ENCODE measurements at regions not wholly inside any gene's neighbourhood (a gene's known extent, or its start where the extent isn't known, plus 50 kb on each side); places are given as distances from the start of the nearest gene placed in this dataset.

DNA sequence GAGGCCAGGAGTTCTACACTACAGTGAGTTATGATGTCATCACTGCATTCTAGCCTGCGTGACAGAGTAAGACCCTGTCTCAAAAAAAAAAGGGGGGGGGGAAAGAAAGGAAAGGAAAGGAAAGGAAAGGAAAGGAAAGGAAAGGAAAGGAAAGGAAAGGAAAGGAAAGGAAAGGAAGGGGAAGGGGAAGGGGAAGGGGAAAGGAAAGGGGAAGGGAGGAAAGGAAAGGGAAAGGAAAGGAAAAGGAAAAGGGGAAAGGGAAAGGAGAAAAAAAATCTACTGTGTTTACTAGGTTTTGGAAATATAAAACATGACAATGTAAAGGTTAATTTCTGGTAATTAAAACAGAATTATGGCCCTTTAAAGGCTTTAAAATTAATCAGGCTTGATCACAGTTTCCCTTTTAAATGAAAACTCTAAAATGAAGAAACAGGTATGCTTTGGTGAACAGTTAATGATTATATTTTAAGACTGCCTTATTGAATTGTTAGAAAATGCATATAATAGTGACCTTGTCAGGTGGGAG lies 131.9 kb upstream of the POU5F2 start:
- 95 to 100% methylated on average over 1 of the region's 1 CpG for WGBS, 2 donors
- no peaks in the 10 kb centered on the region for H3K27me3 ChIP-seq
- H3K9me3 ChIP-seq: no peaks in the 10 kb centered on the region
- intact Hi-C loops (cut with DNase I): no loop called here
- TF ChIP-seq, protein P1, sequence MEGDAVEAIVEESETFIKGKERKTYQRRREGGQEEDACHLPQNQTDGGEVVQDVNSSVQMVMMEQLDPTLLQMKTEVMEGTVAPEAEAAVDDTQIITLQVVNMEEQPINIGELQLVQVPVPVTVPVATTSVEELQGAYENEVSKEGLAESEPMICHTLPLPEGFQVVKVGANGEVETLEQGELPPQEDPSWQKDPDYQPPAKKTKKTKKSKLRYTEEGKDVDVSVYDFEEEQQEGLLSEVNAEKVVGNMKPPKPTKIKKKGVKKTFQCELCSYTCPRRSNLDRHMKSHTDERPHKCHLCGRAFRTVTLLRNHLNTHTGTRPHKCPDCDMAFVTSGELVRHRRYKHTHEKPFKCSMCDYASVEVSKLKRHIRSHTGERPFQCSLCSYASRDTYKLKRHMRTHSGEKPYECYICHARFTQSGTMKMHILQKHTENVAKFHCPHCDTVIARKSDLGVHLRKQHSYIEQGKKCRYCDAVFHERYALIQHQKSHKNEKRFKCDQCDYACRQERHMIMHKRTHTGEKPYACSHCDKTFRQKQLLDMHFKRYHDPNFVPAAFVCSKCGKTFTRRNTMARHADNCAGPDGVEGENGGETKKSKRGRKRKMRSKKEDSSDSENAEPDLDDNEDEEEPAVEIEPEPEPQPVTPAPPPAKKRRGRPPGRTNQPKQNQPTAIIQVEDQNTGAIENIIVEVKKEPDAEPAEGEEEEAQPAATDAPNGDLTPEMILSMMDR (IDR thresholded peaks at IDR 0.05): no peak
- TF ChIP-seq POLR2A (IDR thresholded peaks at IDR 0.05): no peak
- DNase-seq: no peak
- no peak overlapping the region for H3K4me3 ChIP-seq (replicated peaks in 1 of 3)
- H3K27ac ChIP-seq: no peak overlapping the region
- H3K36me3 ChIP-seq: no peaks in the 10 kb centered on the region
- no peaks in the 10 kb centered on the region for H3K4me1 ChIP-seq

DNA sequence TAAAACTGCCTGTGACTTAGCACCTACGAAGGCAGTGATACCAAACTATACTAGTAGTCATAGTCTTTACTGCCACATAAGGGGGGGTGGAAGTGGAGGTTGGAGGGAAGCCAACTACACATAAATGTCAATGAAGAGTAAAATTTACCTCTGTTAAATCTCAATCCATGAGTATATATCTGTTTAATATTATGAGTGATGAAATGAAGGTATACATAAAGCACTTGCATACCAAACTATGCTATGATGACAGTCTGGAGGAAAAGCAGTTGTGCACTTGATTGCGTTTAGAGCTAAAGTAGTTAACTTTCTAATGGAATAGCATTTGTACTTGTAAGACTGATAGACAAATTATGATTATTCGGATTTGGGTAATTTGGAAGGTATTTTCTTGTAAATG lies 129.2 kb upstream of the POU5F2 start:
- WGBS, 2 donors: 89 to 94% methylated on average over 3 of the region's 3 CpGs
- Histone ChIP-seq H3K36me3 (no peaks in the 10 kb centered on the region), H3K9me3 (no peaks in the 10 kb centered on the region), H3K27ac (no peak overlapping the region), H3K4me3 (replicated peaks in 1 of 3) (no peak overlapping the region), H3K27me3 (no peaks in the 10 kb centered on the region), H3K4me1 (no peaks in the 10 kb centered on the region)
- no peak for TF ChIP-seq POLR2A (IDR thresholded peaks at IDR 0.05)
- TF ChIP-seq, protein P1 (IDR thresholded peaks at IDR 0.05): no peak
- DNase-seq: no peak
- intact Hi-C loops (cut with DNase I): no loop called here

DNA sequence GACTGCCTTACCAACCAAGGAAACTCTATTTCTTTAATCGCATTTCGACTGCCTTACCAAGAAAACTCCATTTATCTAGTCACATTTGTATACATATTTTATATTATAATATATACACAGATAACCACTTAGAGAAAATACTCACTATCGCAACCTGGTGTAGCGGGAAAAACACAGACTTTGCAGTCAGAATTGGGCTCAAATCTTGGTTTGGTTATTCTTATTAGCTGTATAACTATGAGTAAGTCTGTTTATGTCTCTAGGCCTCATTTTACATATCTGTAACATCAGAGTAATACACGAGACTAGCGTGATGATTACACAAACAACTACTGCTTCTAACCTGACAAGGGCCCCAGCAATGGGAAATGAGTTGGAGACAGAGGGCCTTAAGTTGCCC lies 127.5 kb upstream of the POU5F2 start:
- no peak overlapping the region for H3K4me3 ChIP-seq (replicated peaks in 1 of 3)
- DNase-seq: no peak
- no peaks in the 10 kb centered on the region for H3K27me3 ChIP-seq
- H3K27ac ChIP-seq: no peak overlapping the region
- H3K36me3 ChIP-seq: no peaks in the 10 kb centered on the region
- no peak for TF ChIP-seq POLR2A (IDR thresholded peaks at IDR 0.05)
- TF ChIP-seq, protein P1 (IDR thresholded peaks at IDR 0.05): no peak
- intact Hi-C loops (cut with DNase I): no loop called here
- 97 to 98% methylated on average over 6 of the region's 6 CpGs for WGBS, 2 donors
- H3K4me1 ChIP-seq: no peaks in the 10 kb centered on the region
- no peaks in the 10 kb centered on the region for H3K9me3 ChIP-seq

DNA sequence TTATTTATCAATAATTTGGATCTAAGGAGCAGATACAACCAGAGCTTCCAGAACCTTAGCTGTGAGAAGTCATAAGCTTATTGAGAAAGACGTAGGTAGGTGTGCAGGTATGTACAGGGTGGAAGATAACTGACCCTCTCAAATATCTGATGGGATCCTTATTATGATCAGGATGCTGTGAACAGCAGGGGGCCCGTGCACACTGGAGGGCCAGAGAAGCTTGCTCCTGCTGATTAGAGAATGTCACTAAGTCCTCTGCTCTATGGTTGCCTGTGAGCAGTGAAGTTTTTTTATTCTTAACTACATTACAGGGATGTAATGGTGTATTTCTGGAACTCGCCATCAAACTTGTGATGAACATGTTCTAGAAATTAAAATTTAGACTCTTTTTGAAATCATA lies 108.9 kb upstream of the POU5F2 start:
- Histone ChIP-seq H3K9me3 (no peaks in the 10 kb centered on the region), H3K4me1 (no peaks in the 10 kb centered on the region), H3K27ac (no peak overlapping the region), H3K27me3 (no peaks in the 10 kb centered on the region), H3K4me3 (replicated peaks in 1 of 3) (no peak overlapping the region), H3K36me3 (no peaks in the 10 kb centered on the region)
- WGBS, 2 donors: 78 to 83% methylated on average over 3 of the region's 3 CpGs
- TF ChIP-seq, protein P1 (IDR thresholded peaks at IDR 0.05): no peak
- no peak for TF ChIP-seq POLR2A (IDR thresholded peaks at IDR 0.05)
- no peak for DNase-seq
- intact Hi-C loops (cut with DNase I): no loop called here

DNA sequence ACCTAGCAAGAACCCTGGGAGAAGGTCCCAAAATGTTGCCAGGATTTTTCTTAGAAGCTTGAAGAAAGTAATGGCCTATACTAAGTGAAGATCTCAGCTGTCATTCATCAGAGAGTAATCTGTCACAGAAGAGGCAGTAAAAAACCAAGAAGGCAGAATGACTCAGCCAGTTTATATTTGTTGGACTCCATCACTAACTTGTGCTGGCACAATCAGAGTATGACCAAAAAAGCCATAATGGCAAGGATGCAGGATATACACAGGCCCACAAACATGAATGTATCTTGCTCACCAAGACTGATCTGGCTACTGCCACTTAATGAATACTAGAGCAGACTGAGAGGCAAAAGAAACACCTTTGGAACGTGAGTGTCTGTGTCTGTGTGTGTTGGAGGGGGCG lies 104.0 kb upstream of the POU5F2 start:
- TF ChIP-seq, protein P1 (IDR thresholded peaks at IDR 0.05): no peak
- no peak for TF ChIP-seq POLR2A (IDR thresholded peaks at IDR 0.05)
- H3K27ac ChIP-seq: no peak overlapping the region
- H3K9me3 ChIP-seq: no peaks in the 10 kb centered on the region
- no peaks in the 10 kb centered on the region for H3K36me3 ChIP-seq
- WGBS, 2 donors: 94% methylated on average over 2 of the region's 2 CpGs
- intact Hi-C loops (cut with DNase I): no loop called here
- no peak overlapping the region for H3K4me3 ChIP-seq (replicated peaks in 1 of 3)
- DNase-seq: no peak
- no peaks in the 10 kb centered on the region for H3K27me3 ChIP-seq
- H3K4me1 ChIP-seq: no peaks in the 10 kb centered on the region
